Liver (tissue), 8 donors: ENCODE measurements at regions not wholly inside any gene's neighbourhood (a gene's known extent, or its start where the extent isn't known, plus 50 kb on each side); places are given as distances from the start of the nearest gene placed in this dataset.

Source experiments
- DNase-seq: peaks from one replicate; pipeline ENCODE4 v3.0.0-alpha.2; 2017; ENCODE audit warnings: low spot score
- H3K27ac ChIP-seq, 2 donors: one replicate each; pipeline ENCODE4 v1.7.0; 2013; ENCODE audit warnings: inconsistent platforms in 2 of 2, low read length in 2 of 2, control low read depth in 1 of 2, low read depth in 1 of 2, mild to moderate bottlenecking in 1 of 2
- H3K27me3 ChIP-seq, 4 donors: one replicate each; pipeline versions ENCODE4 v1.6.1 to v1.7.0; 2013; ENCODE audit warnings: low read length in 3 of 4, inconsistent platforms in 1 of 4, mild to moderate bottlenecking in 1 of 4, moderate library complexity in 1 of 4; ENCODE audit not compliant: control insufficient read depth in 4 of 4, insufficient read depth in 4 of 4
- H3K36me3 ChIP-seq, 4 donors: one replicate each; pipeline versions ENCODE4 v1.6.1 to v1.7.0; 2013; ENCODE audit warnings: low read length in 3 of 4, mild to moderate bottlenecking in 3 of 4, low read depth in 1 of 4, moderate library complexity in 1 of 4; ENCODE audit not compliant: control insufficient read depth in 4 of 4, insufficient read depth in 3 of 4
- H3K4me1 ChIP-seq, 4 donors: one replicate each; pipeline versions ENCODE4 v1.6.1 to v1.7.0; 2013; ENCODE audit warnings: low read length in 3 of 4, mild to moderate bottlenecking in 3 of 4, moderate library complexity in 1 of 4; ENCODE audit not compliant: control insufficient read depth in 4 of 4, insufficient read depth in 4 of 4
- H3K4me3 ChIP-seq, 3 donors: one replicate each; pipeline versions ENCODE4 v1.6.1 to v1.7.0; 2013; ENCODE audit warnings: low read length in 3 of 3, control low read depth in 1 of 3, low read depth in 1 of 3, mild to moderate bottlenecking in 1 of 3
- H3K9ac ChIP-seq, 2 donors: one replicate each; pipeline ENCODE4 v1.7.0; 2013; ENCODE audit warnings: low read length in 2 of 2, mild to moderate bottlenecking in 2 of 2, moderate library complexity in 2 of 2, control low read depth in 1 of 2, low read depth in 1 of 2
- H3K9me3 ChIP-seq, 4 donors: one replicate each; pipeline versions ENCODE4 v1.6.1 to v1.7.0; 2013; ENCODE audit warnings: low read length in 3 of 4; ENCODE audit not compliant: control insufficient read depth in 4 of 4
- ATF3 ChIP-seq: IDR thresholded peaks from 2 replicates; pipeline ENCODE4 v1.6.1; 2016; ENCODE audit warnings: antibody characterized with exemption
- EGR1 ChIP-seq, 2 donors: IDR thresholded peaks; 2 replicates each; pipeline ENCODE4 v1.6.1; 2016 to 2018; ENCODE audit warnings: antibody characterized with exemption in 2 of 2, low read depth in 2 of 2
- FOXA1 ChIP-seq: IDR thresholded peaks from 2 replicates; pipeline ENCODE4 v1.6.1; 2016; ENCODE audit warnings: antibody characterized with exemption
- FOXA2 ChIP-seq: IDR thresholded peaks from 2 replicates; pipeline ENCODE4 v1.6.1; 2016; ENCODE audit warnings: antibody characterized with exemption
- GABPA ChIP-seq, 2 donors: IDR thresholded peaks in 1 of 2; conservative IDR thresholded peaks in 1 of 2; 2 replicates each; pipeline ENCODE4 v1.6.1; 2016; ENCODE audit warnings: antibody characterized with exemption in 2 of 2, mild to moderate bottlenecking in 1 of 2, moderate library complexity in 1 of 2
- HNF4A ChIP-seq, 2 donors: conservative IDR thresholded peaks; 2 replicates each; pipeline ENCODE4 v1.6.1; 2016; ENCODE audit warnings: antibody characterized with exemption in 2 of 2, mild to moderate bottlenecking in 2 of 2
- HNF4G ChIP-seq: IDR thresholded peaks from 2 replicates; pipeline ENCODE4 v1.6.1; 2016; ENCODE audit warnings: antibody characterized with exemption
- JUND ChIP-seq, 2 donors: IDR thresholded peaks; 2 replicates each; pipeline ENCODE4 v1.6.1; 2016; ENCODE audit warnings: antibody characterized with exemption in 2 of 2
- NR2F2 ChIP-seq: IDR thresholded peaks from 2 replicates; pipeline ENCODE4 v1.6.1; 2016; ENCODE audit warnings: antibody characterized with exemption
- SP1 ChIP-seq: IDR thresholded peaks from 2 replicates; pipeline ENCODE4 v1.6.1; 2018; ENCODE audit warnings: antibody characterized with exemption, mild to moderate bottlenecking
- TAF1 ChIP-seq: conservative IDR thresholded peaks from 2 replicates; pipeline ENCODE4 v1.6.1; 2016; ENCODE audit warnings: antibody characterized with exemption, mild to moderate bottlenecking
- ZBTB33 ChIP-seq: IDR thresholded peaks from 2 replicates; pipeline ENCODE4 v1.6.1; 2016; ENCODE audit warnings: antibody characterized with exemption
- WGBS: extraction: QIAGEN DNeasy Blood & Tissue Kit; methylation state at CpG from one replicate; pipeline ENCODE4 v1.1.7; 2013; 5-methylcytosine and 5-hydroxymethylcytosine counted together
- TF ChIP-seq, protein P1 (sequence below): IDR thresholded peaks from 2 replicates; pipeline ENCODE4 v1.6.1; 2016; ENCODE audit warnings: antibody characterized with exemption
- TF ChIP-seq, protein P2 (sequence below): fragments of 150-350 bp; IDR thresholded peaks from 2 replicates; pipeline ENCODE4 v1.5.1; 2017; ENCODE audit warnings: improper control_type of control experiment, low read depth, low read length; ENCODE audit not compliant: missing input control
- TF ChIP-seq, protein P3 (sequence below): IDR thresholded peaks from 2 replicates; pipeline ENCODE4 v1.6.1; 2016; ENCODE audit warnings: antibody characterized with exemption, mild to moderate bottlenecking
- donor health status: healthy.
- donor health status: healthy.
- donor health status: healthy.
- donor health status: healthy.
- donor health status: healthy.

GRCh38 chr2:83730223-83730622 is 728.9 kb downstream of the SUCLG1 start:
- TF ChIP-seq FOXA2 (no peak), ATF3 (no peak), HNF4A (conservative IDR thresholded peaks at IDR 0.05) (no peak), FOXA1 (no peak), GABPA (IDR thresholded peaks at IDR 0.05 in 1 of 2, conservative IDR thresholded peaks at IDR 0.05 in 1 of 2) (no peak), JUND (IDR thresholded peaks at IDR 0.05) (no peak), NR2F2 (no peak), ZBTB33 (no peak)
- TF ChIP-seq, protein P1, sequence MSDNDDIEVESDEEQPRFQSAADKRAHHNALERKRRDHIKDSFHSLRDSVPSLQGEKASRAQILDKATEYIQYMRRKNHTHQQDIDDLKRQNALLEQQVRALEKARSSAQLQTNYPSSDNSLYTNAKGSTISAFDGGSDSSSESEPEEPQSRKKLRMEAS = no peak
- H3K36me3 ChIP-seq = no peaks in the 10 kb centered on the region
- no peak overlapping the region for H3K9ac ChIP-seq
- DNase-seq = no peak
- H3K27me3 ChIP-seq = no peaks in the 10 kb centered on the region
- H3K4me3 ChIP-seq = no peak overlapping the region
- no peaks in the 10 kb centered on the region for H3K4me1 ChIP-seq
- WGBS = 83% methylated on average over 3 of the region's 3 CpGs
- no peak overlapping the region for H3K27ac ChIP-seq
- H3K9me3 ChIP-seq = no peaks in the 10 kb centered on the region

- Histone ChIP-seq H3K4me3 (no peak overlapping the region), H3K36me3 (no peaks in the 10 kb centered on the region), H3K27me3 (no peaks in the 10 kb centered on the region), H3K27ac (no peak overlapping the region), H3K9ac (no peak overlapping the region), H3K4me1 (no peaks in the 10 kb centered on the region), H3K9me3 (no peaks in the 10 kb centered on the region)
- TF ChIP-seq, protein P2, sequence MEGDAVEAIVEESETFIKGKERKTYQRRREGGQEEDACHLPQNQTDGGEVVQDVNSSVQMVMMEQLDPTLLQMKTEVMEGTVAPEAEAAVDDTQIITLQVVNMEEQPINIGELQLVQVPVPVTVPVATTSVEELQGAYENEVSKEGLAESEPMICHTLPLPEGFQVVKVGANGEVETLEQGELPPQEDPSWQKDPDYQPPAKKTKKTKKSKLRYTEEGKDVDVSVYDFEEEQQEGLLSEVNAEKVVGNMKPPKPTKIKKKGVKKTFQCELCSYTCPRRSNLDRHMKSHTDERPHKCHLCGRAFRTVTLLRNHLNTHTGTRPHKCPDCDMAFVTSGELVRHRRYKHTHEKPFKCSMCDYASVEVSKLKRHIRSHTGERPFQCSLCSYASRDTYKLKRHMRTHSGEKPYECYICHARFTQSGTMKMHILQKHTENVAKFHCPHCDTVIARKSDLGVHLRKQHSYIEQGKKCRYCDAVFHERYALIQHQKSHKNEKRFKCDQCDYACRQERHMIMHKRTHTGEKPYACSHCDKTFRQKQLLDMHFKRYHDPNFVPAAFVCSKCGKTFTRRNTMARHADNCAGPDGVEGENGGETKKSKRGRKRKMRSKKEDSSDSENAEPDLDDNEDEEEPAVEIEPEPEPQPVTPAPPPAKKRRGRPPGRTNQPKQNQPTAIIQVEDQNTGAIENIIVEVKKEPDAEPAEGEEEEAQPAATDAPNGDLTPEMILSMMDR = no peak
- TF ChIP-seq TAF1 = no peak
- no peak for TF ChIP-seq ATF3
- no peak for DNase-seq
These were observed 733.3 kb downstream of the SUCLG1 start for GRCh38 chr2:83725735-83726134.

DNA sequence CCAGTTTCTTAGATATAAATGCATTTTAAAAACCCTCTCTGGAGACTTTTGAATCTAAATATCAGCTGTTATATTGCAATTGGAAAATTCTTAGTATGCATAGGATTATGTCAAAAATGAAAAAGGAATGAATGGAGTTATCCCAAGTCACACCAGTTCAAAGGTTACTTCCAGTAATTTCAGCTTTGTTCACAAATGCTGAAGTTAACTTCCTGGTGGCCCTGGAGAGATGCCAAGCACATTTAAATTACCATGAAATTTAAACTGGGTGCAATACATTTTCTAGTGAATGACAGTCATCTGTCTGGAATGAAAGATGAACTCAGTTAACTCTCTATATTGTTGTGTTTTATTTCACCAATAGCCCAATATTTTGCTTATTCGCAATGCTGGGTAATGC is 753.9 kb downstream of the SUCLG1 start:
- no peak overlapping the region for H3K27ac ChIP-seq
- no peaks in the 10 kb centered on the region for H3K4me1 ChIP-seq
- H3K9me3 ChIP-seq = no peaks in the 10 kb centered on the region
- no peak for DNase-seq
- no peaks in the 10 kb centered on the region for H3K36me3 ChIP-seq
- H3K27me3 ChIP-seq = no peaks in the 10 kb centered on the region
- H3K9ac ChIP-seq = no peak overlapping the region
- H3K4me3 ChIP-seq = no peak overlapping the region
- WGBS = 82% methylated on average over 1 of the region's 1 CpG
- TF ChIP-seq HNF4A (conservative IDR thresholded peaks at IDR 0.05) (no peak), ZBTB33 (no peak), EGR1 (IDR thresholded peaks at IDR 0.05; ENCODE audit: low read depth in 2 of 2) (no peak), NR2F2 (no peak), FOXA2 (no peak), JUND (IDR thresholded peaks at IDR 0.05) (no peak), HNF4G (no peak), SP1 (no peak), FOXA1 (no peak)
- TF ChIP-seq, protein P3, sequence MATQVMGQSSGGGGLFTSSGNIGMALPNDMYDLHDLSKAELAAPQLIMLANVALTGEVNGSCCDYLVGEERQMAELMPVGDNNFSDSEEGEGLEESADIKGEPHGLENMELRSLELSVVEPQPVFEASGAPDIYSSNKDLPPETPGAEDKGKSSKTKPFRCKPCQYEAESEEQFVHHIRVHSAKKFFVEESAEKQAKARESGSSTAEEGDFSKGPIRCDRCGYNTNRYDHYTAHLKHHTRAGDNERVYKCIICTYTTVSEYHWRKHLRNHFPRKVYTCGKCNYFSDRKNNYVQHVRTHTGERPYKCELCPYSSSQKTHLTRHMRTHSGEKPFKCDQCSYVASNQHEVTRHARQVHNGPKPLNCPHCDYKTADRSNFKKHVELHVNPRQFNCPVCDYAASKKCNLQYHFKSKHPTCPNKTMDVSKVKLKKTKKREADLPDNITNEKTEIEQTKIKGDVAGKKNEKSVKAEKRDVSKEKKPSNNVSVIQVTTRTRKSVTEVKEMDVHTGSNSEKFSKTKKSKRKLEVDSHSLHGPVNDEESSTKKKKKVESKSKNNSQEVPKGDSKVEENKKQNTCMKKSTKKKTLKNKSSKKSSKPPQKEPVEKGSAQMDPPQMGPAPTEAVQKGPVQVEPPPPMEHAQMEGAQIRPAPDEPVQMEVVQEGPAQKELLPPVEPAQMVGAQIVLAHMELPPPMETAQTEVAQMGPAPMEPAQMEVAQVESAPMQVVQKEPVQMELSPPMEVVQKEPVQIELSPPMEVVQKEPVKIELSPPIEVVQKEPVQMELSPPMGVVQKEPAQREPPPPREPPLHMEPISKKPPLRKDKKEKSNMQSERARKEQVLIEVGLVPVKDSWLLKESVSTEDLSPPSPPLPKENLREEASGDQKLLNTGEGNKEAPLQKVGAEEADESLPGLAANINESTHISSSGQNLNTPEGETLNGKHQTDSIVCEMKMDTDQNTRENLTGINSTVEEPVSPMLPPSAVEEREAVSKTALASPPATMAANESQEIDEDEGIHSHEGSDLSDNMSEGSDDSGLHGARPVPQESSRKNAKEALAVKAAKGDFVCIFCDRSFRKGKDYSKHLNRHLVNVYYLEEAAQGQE = no peak
- TF ChIP-seq, protein P2 = no peak
